ENCODE measurements at regions not wholly inside any gene's neighbourhood (a gene's known extent, or its start where the extent isn't known, plus 50 kb on each side); places are given as distances from the start of the nearest gene placed in this dataset.
A peak's percentile ranks its signal among the peaks of the same experiment; 100 is the strongest.

- no peak for TF ChIP-seq CTCF (IDR thresholded peaks at IDR 0.05; ENCODE audit: low read depth, low read length)
- DNase-seq (ENCODE audit: low read depth in 2 of 2), result no peak
- H3K4me3 ChIP-seq (replicated peaks in 1 of 2; ENCODE audit: low read depth in 2 of 2, low read length in 2 of 2), result no peak overlapping the region
These were observed 1501.8 kb downstream of the AACS start for GRCh38 chr12:126567016-126567415.

- no peak for TF ChIP-seq CTCF (IDR thresholded peaks at IDR 0.05; ENCODE audit: low read depth, low read length)
- H3K4me3 ChIP-seq (replicated peaks in 1 of 2; ENCODE audit: low read depth in 2 of 2, low read length in 2 of 2), result no peak overlapping the region
- DNase-seq (ENCODE audit: low read depth in 2 of 2), result no peak
These were observed 1504.5 kb downstream of the AACS start for GRCh38 chr12:126569706-126570105.

GRCh38 chr12:126570566-126570965 is 1505.3 kb downstream of the AACS start:
- peak; percentile 0 to 33 for DNase-seq (ENCODE audit: low read depth in 2 of 2)
- TF ChIP-seq CTCF (IDR thresholded peaks at IDR 0.05; ENCODE audit: low read depth, low read length), result no peak
- no peak overlapping the region for H3K4me3 ChIP-seq (replicated peaks in 1 of 2; ENCODE audit: low read depth in 2 of 2, low read length in 2 of 2)

GRCh38 chr12:126572170-126572569 is 1506.9 kb downstream of the AACS start:
- no peak for DNase-seq (ENCODE audit: low read depth in 2 of 2)
- TF ChIP-seq CTCF (IDR thresholded peaks at IDR 0.05; ENCODE audit: low read depth, low read length), result no peak
- no peak overlapping the region for H3K4me3 ChIP-seq (replicated peaks in 1 of 2; ENCODE audit: low read depth in 2 of 2, low read length in 2 of 2)

- no peak overlapping the region for H3K4me3 ChIP-seq (replicated peaks in 1 of 2; ENCODE audit: low read depth in 2 of 2, low read length in 2 of 2)
- DNase-seq (ENCODE audit: low read depth in 2 of 2), result no peak
- no peak for TF ChIP-seq CTCF (IDR thresholded peaks at IDR 0.05; ENCODE audit: low read depth, low read length)
These were observed 1516.4 kb downstream of the AACS start for GRCh38 chr12:126581655-126582054.

- peak in 1 of 2 donors; percentile 48 for DNase-seq (ENCODE audit: low read depth in 2 of 2)
- no peak for TF ChIP-seq CTCF (IDR thresholded peaks at IDR 0.05; ENCODE audit: low read depth, low read length)
- no peak overlapping the region for H3K4me3 ChIP-seq (replicated peaks in 1 of 2; ENCODE audit: low read depth in 2 of 2, low read length in 2 of 2)
These were observed 1517.0 kb downstream of the AACS start for GRCh38 chr12:126582231-126582630.

GRCh38 chr12:126588586-126589249 is 1523.5 kb downstream of the AACS start:
- peak in 1 of 2 donors; percentile 24 for DNase-seq (ENCODE audit: low read depth in 2 of 2)
- TF ChIP-seq CTCF (IDR thresholded peaks at IDR 0.05; ENCODE audit: low read depth, low read length), result no peak

More at GRCh38 chr12:126588586-126589249, 1523.5 kb downstream of the AACS start:
- no peak overlapping the region for H3K4me3 ChIP-seq (replicated peaks in 1 of 2; ENCODE audit: low read depth in 2 of 2, low read length in 2 of 2)

Measured in cardiac fibroblast (primary cell).